RCC 7860 (cell line): ENCODE measurements at regions not wholly inside any gene's neighbourhood (a gene's known extent, or its start where the extent isn't known, plus 50 kb on each side); places are given as distances from the start of the nearest gene placed in this dataset.

ENCODE experiments used
- DNase-seq: peaks from one replicate; pipeline ENCODE4 v3.0.0-alpha.2; 2015; ENCODE audit warnings: low spot score
- FAIRE-seq: peaks from 2 replicates; lab custom pipeline; 2012; peaks lifted over from hg19 to GRCh38; lab: Jason Lieb, UNC

DNA sequence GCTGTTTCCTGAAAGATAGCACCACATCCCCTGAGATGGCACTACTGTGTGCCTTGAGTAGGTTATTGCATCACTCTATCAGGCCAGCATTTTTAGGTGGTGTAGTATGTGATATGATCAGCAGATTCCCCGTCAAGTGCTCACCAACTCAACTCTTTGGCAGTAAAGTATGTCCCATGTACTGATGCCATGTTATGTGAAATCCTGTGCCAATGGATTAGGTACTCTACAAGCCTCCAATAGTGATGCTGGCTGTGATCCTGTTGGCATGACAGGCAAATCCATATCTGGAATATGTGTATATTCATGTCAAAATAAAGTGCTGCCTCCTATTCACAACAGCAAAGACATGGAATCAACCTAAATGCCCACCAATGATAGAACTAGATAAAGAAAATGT, 137.2 kb upstream of the CAMK1G start:
- FAIRE-seq (no peak), DNase-seq (no peak)

- no peak for FAIRE-seq
- DNase-seq: no peak
Measured at GRCh38 chr1:209454340-209454994, 129.0 kb upstream of the CAMK1G start.

- peak; percentile 46 for DNase-seq
- peak; percentile 63 for FAIRE-seq
Measured at GRCh38 chr1:209455145-209455544, 128.4 kb upstream of the CAMK1G start.

DNA sequence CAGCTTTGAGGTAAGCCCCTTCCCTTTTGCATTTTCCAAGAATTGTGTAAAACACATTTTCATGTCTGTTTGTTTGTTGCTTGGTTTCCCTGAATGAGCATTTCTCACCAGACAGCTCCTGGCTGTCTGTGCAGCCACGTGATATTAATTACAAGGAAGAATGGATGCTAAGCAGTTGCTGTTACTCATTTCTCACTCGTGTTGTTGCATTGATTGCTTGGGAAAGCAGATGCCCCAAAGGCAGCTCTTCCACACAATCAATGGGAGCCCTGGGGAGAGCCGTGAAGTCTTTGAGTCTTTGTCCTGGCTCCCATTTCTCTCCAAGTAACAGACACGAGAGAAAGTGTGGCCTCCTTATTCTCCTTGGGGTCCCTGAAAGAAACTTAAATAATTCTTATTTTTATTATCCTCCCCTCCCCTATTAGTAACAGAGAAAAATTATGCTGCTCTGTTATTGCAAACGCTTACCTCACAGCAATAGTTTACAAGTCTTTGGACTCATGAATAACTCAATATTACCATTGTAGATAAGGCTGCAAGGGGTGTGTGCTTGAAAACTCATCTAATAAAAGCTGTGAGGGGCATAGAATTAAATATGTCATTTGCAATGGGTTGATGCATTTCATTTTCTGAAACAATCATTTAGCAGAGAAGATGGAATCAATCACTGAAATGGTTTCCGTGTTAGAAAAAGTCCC, 127.7 kb upstream of the CAMK1G start:
- FAIRE-seq (no peak), DNase-seq (no peak)

DNA sequence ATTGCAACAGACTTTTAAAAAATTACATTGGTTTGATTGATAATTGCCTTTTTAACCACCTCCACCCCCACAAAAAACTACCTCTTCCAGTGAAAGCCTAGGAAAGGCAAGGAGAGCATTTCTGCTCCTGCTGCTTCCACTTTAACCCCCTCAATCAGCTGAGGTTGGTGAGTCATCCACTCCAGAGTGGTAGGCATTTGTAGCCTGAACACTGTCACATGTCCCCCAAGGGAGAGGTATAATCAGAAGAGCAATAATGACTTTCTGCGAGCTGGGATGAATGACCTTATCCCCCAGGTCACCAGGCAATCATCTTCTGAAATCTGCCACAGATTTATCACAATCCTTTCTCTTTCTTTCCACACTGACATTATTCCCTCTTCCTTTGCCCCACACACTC, 126.6 kb upstream of the CAMK1G start:
- no peak for DNase-seq
- peak; percentile 56 for FAIRE-seq

DNA sequence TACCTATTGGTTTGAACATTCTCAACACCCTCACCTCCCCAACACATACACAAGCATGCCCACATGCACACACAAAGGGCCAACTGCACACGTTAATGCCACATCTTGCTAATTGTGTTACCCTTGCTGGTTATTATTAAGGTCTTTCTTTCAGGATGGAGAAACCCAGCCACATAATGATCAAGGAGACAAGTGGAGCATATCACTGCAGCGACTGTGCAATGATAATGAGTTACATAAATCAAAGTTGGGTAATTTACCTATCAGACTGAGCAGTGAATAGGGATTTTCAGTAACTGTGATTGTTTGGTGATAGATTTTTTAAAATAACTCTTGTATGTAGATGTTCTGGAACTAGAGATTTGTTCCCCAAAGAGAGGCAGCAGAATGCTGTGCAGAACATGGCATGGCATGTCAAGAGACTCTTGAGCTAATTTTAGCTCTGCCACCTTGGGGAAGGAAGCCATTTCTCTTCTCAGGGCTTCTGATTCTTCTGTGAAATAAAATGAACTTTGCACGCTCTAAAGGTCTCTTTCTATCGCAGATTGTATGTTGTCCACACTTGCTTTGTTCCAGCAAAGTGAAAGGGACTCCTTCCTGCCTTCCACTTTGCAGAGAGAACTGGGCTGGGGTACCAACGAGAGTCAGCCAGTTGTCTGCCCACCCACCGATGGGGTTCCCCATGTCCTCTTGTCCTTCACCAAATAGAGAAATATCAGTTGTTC, 126.0 kb upstream of the CAMK1G start:
- no peak for DNase-seq
- no peak for FAIRE-seq

DNA sequence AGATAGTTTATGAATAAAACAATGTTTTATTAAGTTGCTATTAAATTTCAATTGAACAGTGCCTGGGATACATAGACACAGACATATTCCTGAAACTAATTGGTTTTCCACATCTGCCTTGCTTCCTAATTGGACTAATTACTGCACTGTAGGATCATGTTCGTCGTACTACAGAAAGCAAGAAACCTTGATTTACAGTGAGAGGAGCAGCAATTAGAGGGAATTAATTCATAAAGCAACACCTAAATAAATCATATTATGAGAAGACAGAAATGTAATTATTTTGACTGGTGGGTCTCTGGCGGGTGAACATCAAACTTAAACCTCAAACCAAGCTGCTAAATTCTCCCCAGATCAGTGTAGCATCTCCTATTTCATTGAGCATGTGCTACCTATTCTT, 124.6 kb upstream of the CAMK1G start:
- no peak for FAIRE-seq

DNA sequence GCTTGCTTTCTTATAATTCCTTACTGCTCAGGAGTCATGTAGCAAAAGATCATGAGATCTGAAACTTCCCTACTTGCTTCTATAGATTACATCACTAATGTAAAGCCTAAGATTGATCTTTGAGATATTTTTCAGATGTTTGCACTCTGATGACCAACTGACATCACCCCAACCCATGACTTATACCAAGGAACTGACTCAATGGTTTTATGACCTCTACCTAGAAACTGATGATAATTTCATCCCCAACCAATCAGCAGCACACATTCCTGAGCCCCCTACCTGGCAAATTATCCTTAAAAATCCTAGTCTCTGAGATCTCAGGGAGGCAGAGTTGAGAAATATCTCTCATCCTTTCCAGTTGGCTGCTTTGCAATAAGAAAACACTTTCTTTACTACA, 122.3 kb upstream of the CAMK1G start:
- no peak for DNase-seq
- FAIRE-seq: no peak

More for the DNA sequence above, 124.6 kb upstream of the CAMK1G start:
- DNase-seq: no peak

DNA sequence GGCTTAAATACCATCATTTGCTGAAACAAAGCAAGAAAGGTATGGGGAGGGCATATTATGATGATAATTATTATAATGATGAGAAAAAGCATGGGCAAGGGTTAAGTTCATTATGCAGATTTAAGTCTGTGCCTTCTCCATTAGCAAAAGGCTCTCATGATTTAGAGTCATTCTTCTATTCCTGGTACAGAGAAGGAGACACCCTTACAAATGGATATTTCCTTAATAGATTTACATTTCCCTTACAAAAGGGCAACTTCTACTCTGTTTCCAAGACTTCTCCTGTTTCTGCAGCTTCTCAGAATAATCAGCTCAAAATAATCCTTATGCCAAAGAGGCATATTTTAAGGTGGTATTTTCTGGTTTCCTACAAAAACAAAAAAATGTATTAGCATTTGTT, 121.1 kb upstream of the CAMK1G start:
- FAIRE-seq (no peak), DNase-seq (no peak)

- FAIRE-seq (no peak), DNase-seq (no peak)
Measured at GRCh38 chr1:209463441-209463840, 120.1 kb upstream of the CAMK1G start.

GRCh38 chr1:209473025-209473424, 110.5 kb upstream of the CAMK1G start:
- no peak for FAIRE-seq
- DNase-seq: no peak

DNA sequence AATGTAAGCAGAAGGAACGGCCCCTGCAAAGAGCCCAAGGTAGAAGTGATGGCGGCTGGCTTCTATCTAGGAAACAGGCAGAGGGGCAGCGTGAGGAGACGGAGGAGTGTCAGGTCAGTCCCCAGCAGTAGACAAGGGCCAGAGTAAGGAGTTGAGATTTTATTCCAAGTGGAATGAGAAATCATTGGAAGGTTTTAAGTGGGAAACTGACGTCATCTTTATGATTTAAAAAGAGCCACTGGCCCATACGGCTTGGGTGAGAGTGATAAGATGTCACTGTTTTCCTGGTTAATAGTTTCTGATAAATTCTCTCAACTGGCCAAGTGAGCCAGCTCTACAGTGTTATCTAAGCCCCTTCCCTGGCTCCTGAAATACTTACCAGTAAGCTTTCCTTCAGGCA, 103.2 kb upstream of the CAMK1G start:
- no peak for DNase-seq
- FAIRE-seq: no peak

GRCh38 chr1:209483691-209484090, 99.8 kb upstream of the CAMK1G start:
- FAIRE-seq (no peak), DNase-seq (peak; percentile 29)

DNA sequence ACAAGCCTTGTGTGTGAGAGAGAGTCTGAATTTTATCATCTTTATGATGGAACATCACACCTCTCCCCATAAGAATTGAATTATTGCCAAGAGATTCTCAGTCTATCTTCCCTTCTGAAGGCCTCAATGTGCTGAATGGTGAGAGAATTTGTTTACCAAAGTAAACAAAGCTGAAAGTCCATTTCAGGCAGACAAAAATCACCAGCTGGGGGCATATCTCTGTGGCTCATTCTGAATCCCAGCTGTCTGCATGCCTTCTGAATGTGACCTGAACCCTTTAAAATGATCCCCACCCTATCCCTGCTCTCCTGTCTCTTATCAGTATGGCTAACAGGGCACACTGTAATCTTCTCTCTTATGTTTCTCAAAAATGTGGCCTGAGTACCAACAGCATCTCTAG, 99.1 kb upstream of the CAMK1G start:
- FAIRE-seq (no peak), DNase-seq (no peak)

GRCh38 chr1:209485167-209485566, 98.3 kb upstream of the CAMK1G start:
- FAIRE-seq: no peak
- peak; percentile 50 for DNase-seq

DNA sequence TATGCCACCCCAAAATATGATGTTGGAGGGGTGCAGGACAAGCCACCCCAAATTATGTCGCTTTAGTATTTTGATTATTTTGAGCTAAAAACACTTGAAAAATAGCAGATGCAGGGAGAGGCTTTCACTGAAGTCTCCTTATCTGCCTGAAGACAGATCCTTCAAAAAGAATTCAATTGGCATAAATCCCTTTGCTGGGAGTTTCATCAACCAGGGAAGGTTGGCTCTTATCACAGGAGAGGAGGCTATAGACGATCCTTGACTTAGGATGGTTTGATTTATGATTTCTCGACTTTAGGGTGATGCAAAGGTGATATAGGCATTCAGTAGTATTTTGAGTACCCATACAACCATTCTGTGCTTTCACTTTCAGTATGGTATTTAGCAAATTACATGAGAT, 97.8 kb upstream of the CAMK1G start:
- DNase-seq (no peak), FAIRE-seq (no peak)

- FAIRE-seq (peak; percentile 91), DNase-seq (peak; percentile 77)
Measured at GRCh38 chr1:209486861-209487593, 96.5 kb upstream of the CAMK1G start.

GRCh38 chr1:209490013-209490412, 93.5 kb upstream of the CAMK1G start:
- peak; percentile 45 for DNase-seq
- peak; percentile 62 for FAIRE-seq

GRCh38 chr1:209491031-209491430, 92.5 kb upstream of the CAMK1G start:
- DNase-seq: no peak
- FAIRE-seq: no peak

GRCh38 chr1:209491496-209491895, 92.0 kb upstream of the CAMK1G start:
- DNase-seq: no peak
- no peak for FAIRE-seq

DNA sequence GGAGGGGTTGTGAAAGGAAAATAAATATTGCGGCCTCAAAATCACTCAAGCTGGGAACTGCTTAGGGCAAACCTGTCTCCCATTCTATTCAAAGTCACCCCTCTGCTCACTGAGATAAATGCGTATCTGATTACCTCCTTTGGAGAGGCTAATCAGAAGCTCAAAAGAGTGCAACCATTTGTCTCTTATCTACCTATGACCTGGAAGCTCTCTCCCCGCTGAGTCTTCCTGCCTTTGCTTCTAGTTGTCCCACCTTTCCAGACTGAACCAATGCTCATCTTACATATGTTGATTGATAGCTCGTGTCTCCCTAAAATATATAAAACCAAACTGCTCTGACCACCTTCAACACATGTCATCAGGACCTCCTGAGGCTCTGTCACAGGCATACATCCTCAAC, 91.6 kb upstream of the CAMK1G start:
- DNase-seq (no peak), FAIRE-seq (no peak)
